ENCODE measurements at regions not wholly inside any gene's neighbourhood (a gene's known extent, or its start where the extent isn't known, plus 50 kb on each side); places are given as distances from the start of the nearest gene placed in this dataset.

DNA sequence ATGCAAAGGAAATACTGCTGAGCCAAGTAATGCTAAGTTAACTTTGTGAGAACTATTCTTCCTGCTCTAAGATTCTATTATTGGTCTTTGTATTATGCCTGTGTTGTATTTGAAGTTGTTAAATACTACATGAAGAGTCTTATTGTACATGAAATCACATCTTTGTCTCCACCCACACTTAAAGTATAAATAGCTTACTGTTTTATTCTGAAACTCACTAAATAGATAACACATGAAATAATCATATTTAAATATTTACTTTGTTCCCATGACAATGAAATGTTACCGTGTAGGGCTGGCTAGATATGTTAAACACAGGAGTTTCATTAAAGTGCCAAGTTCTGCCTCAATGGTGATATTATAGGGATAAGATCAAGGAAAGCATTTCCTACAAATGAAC, 562.1 kb upstream of the ATXN8OS start:
- no peak for TF ChIP-seq POLR2A (IDR thresholded peaks at IDR 0.05; ENCODE audit: low read depth, low read length)
- no peak for TF ChIP-seq POLR2AphosphoS5 (IDR thresholded peaks at IDR 0.05; ENCODE audit: low read depth, low read length)
- TF ChIP-seq TAF1 (IDR thresholded peaks at IDR 0.05; ENCODE audit: low read depth, low read length): no peak
- no peak for TF ChIP-seq SPI1 (IDR thresholded peaks at IDR 0.05; ENCODE audit: low read depth, low read length)
